MG63 (cell line): ENCODE measurements at regions not wholly inside any gene's neighbourhood (a gene's known extent, or its start where the extent isn't known, plus 50 kb on each side); places are given as distances from the start of the nearest gene placed in this dataset.
"Not testable (repeated sequence)": the region's sequence is repeated elsewhere in the genome, so short reads cannot be mapped to it uniquely, and the experiment has no call there.

Experiments used
- DNase-seq: peaks from one replicate; pipeline ENCODE4 v3.0.0-alpha.2; 2020
- H3K27me3 ChIP-seq: fragments of 250-450 bp; sonication (Bioruptor Pico); 2 replicates; pipeline ENCODE4 v1.5.1; 2020; ENCODE audit warnings: mild to moderate bottlenecking, moderate library complexity
- H3K36me3 ChIP-seq: fragments of 250-450 bp; sonication (Bioruptor Pico); 2 replicates; pipeline ENCODE4 v1.5.1; 2020; ENCODE audit warnings: mild to moderate bottlenecking, moderate library complexity
- H3K4me3 ChIP-seq: fragments of 250-450 bp; sonication (Bioruptor Pico); 2 replicates; pipeline ENCODE4 v1.5.1; 2020; ENCODE audit warnings: mild to moderate bottlenecking, moderate library complexity
- H3K9me3 ChIP-seq: fragments of 250-450 bp; sonication (Bioruptor Pico); 2 replicates; pipeline ENCODE4 v1.5.1; 2020; ENCODE audit warnings: mild to moderate bottlenecking, moderate library complexity

- Histone ChIP-seq H3K4me3 (no peak overlapping the region), H3K9me3 (no peaks in the 10 kb centered on the region), H3K27me3 (no peaks in the 10 kb centered on the region), H3K36me3 (no peaks in the 10 kb centered on the region)
- DNase-seq = no peak
These were observed 301.6 kb downstream of the FRK start for GRCh38 chr6:115759051-115759450.

GRCh38 chr6:115753446-115753845, 307.2 kb downstream of the FRK start:
- Histone ChIP-seq H3K9me3 (no peaks in the 10 kb centered on the region), H3K27me3 (no peaks in the 10 kb centered on the region), H3K4me3 (no peak overlapping the region), H3K36me3 (no peaks in the 10 kb centered on the region)
- DNase-seq = peak; percentile 48

- Histone ChIP-seq H3K36me3 (no peaks in the 10 kb centered on the region), H3K27me3 (no peaks in the 10 kb centered on the region), H3K9me3 (no peaks in the 10 kb centered on the region), H3K4me3 (no peak overlapping the region)
- DNase-seq = no peak
These were observed 309.7 kb downstream of the FRK start for GRCh38 chr6:115750946-115751345.

- Histone ChIP-seq H3K4me3 (no peak overlapping the region), H3K9me3 (no peaks in the 10 kb centered on the region), H3K36me3 (no peaks in the 10 kb centered on the region), H3K27me3 (no peaks in the 10 kb centered on the region)
- no peak for DNase-seq
These were observed 310.4 kb downstream of the FRK start for GRCh38 chr6:115750292-115750691.

- Histone ChIP-seq H3K27me3 (no peaks in the 10 kb centered on the region), H3K4me3 (no peak overlapping the region), H3K9me3 (no peaks in the 10 kb centered on the region), H3K36me3 (no peaks in the 10 kb centered on the region)
- no peak for DNase-seq
These were observed 313.0 kb downstream of the FRK start for GRCh38 chr6:115747719-115748118.

GRCh38 chr6:115746583-115746982, 314.1 kb downstream of the FRK start:
- not testable (repeated sequence) for H3K27me3 ChIP-seq, H3K4me3 ChIP-seq, H3K9me3 ChIP-seq, DNase-seq, H3K36me3 ChIP-seq

GRCh38 chr6:115740907-115741306, 319.8 kb downstream of the FRK start:
- Histone ChIP-seq H3K27me3 (no peaks in the 10 kb centered on the region), H3K36me3 (no peaks in the 10 kb centered on the region), H3K4me3 (no peak overlapping the region), H3K9me3 (no peaks in the 10 kb centered on the region)
- no peak for DNase-seq

- H3K4me3 ChIP-seq = no peak overlapping the region
- DNase-seq = no peak
- no peaks in the 10 kb centered on the region for H3K9me3 ChIP-seq
- H3K36me3 ChIP-seq = no peaks in the 10 kb centered on the region
- no peaks in the 10 kb centered on the region for H3K27me3 ChIP-seq
These were observed 325.1 kb downstream of the FRK start for GRCh38 chr6:115735610-115736009.

- DNase-seq = no peak
- H3K9me3 ChIP-seq = no peaks in the 10 kb centered on the region
- no peak overlapping the region for H3K4me3 ChIP-seq
- no peaks in the 10 kb centered on the region for H3K27me3 ChIP-seq
- H3K36me3 ChIP-seq = no peaks in the 10 kb centered on the region
These were observed 327.3 kb downstream of the FRK start for GRCh38 chr6:115733426-115733825.

- Histone ChIP-seq H3K27me3 (no peaks in the 10 kb centered on the region), H3K9me3 (no peaks in the 10 kb centered on the region), H3K4me3 (no peak overlapping the region), H3K36me3 (no peaks in the 10 kb centered on the region)
- no peak for DNase-seq
These were observed 331.7 kb downstream of the FRK start for GRCh38 chr6:115729036-115729435.

- Histone ChIP-seq H3K9me3 (no peaks in the 10 kb centered on the region), H3K36me3 (no peaks in the 10 kb centered on the region), H3K4me3 (no peak overlapping the region), H3K27me3 (no peaks in the 10 kb centered on the region)
- no peak for DNase-seq
These were observed 332.5 kb downstream of the FRK start for GRCh38 chr6:115728171-115728570.

GRCh38 chr6:115721564-115721963, 339.1 kb downstream of the FRK start:
- H3K9me3 ChIP-seq = no peaks in the 10 kb centered on the region
- no peaks in the 10 kb centered on the region for H3K27me3 ChIP-seq
- H3K4me3 ChIP-seq = no peak overlapping the region
- H3K36me3 ChIP-seq = no peaks in the 10 kb centered on the region
- no peak for DNase-seq

- H3K36me3 ChIP-seq = no peaks in the 10 kb centered on the region
- DNase-seq = no peak
- no peak overlapping the region for H3K4me3 ChIP-seq
- no peaks in the 10 kb centered on the region for H3K27me3 ChIP-seq
- H3K9me3 ChIP-seq = no peaks in the 10 kb centered on the region
These were observed 339.8 kb downstream of the FRK start for GRCh38 chr6:115720900-115721299.

- no peaks in the 10 kb centered on the region for H3K9me3 ChIP-seq
- H3K36me3 ChIP-seq = no peaks in the 10 kb centered on the region
- no peak overlapping the region for H3K4me3 ChIP-seq
- no peak for DNase-seq
- H3K27me3 ChIP-seq = no peaks in the 10 kb centered on the region
These were observed 343.2 kb downstream of the FRK start for GRCh38 chr6:115717472-115717871.

- no peaks in the 10 kb centered on the region for H3K36me3 ChIP-seq
- DNase-seq = no peak
- H3K4me3 ChIP-seq = no peak overlapping the region
- no peaks in the 10 kb centered on the region for H3K9me3 ChIP-seq
- H3K27me3 ChIP-seq = no peaks in the 10 kb centered on the region
These were observed 343.6 kb downstream of the FRK start for GRCh38 chr6:115717062-115717461.

- Histone ChIP-seq H3K27me3 (no peaks in the 10 kb centered on the region), H3K4me3 (no peak overlapping the region), H3K36me3 (no peaks in the 10 kb centered on the region), H3K9me3 (no peaks in the 10 kb centered on the region)
- no peak for DNase-seq
These were observed 348.3 kb downstream of the FRK start for GRCh38 chr6:115712291-115712961.

GRCh38 chr6:115708850-115709249, 351.8 kb downstream of the FRK start:
- no peak for DNase-seq
- H3K9me3 ChIP-seq = no peaks in the 10 kb centered on the region
- H3K4me3 ChIP-seq = no peak overlapping the region
- no peaks in the 10 kb centered on the region for H3K27me3 ChIP-seq
- no peaks in the 10 kb centered on the region for H3K36me3 ChIP-seq

GRCh38 chr6:115706981-115707380, 353.7 kb downstream of the FRK start:
- H3K36me3 ChIP-seq = no peaks in the 10 kb centered on the region
- no peaks in the 10 kb centered on the region for H3K9me3 ChIP-seq
- H3K4me3 ChIP-seq = no peak overlapping the region
- no peak for DNase-seq
- H3K27me3 ChIP-seq = no peaks in the 10 kb centered on the region

- Histone ChIP-seq H3K9me3 (no peaks in the 10 kb centered on the region), H3K4me3 (no peak overlapping the region), H3K36me3 (no peaks in the 10 kb centered on the region), H3K27me3 (no peaks in the 10 kb centered on the region)
- DNase-seq = no peak
These were observed 354.4 kb downstream of the FRK start for GRCh38 chr6:115706324-115706723.
